Chondrocyte (in vitro differentiated cells): ENCODE measurements at regions not wholly inside any gene's neighbourhood (a gene's known extent, or its start where the extent isn't known, plus 50 kb on each side); places are given as distances from the start of the nearest gene placed in this dataset.

ENCODE experiments used
- DNase-seq: peaks from one replicate; pipeline ENCODE4 v3.0.0; 2021; ENCODE audit warnings: mixed read lengths, low spot score
- H3K27ac Mint-ChIP-seq: one replicate; pipeline ENCODE4 v1.8.0; 2021; ENCODE audit warnings: mild to moderate bottlenecking, moderate library complexity, mixed read lengths; ENCODE audit not compliant: unreplicated experiment
- H3K27me3 Mint-ChIP-seq: 2 replicates; pipeline ENCODE4 v1.8.0; 2021; ENCODE audit warnings: low read depth, mixed read lengths
- H3K36me3 Mint-ChIP-seq: 2 replicates; pipeline ENCODE4 v1.8.0; 2021; ENCODE audit warnings: low read depth, mixed read lengths
- H3K4me1 Mint-ChIP-seq: 2 replicates; pipeline ENCODE4 v1.8.0; 2021; ENCODE audit warnings: low read depth, mild to moderate bottlenecking, mixed read lengths
- H3K4me3 Mint-ChIP-seq: one replicate; pipeline ENCODE4 v1.8.0; 2021; ENCODE audit warnings: mild to moderate bottlenecking, moderate library complexity, mixed read lengths; ENCODE audit not compliant: unreplicated experiment
- H3K9me3 Mint-ChIP-seq: 2 replicates; pipeline ENCODE4 v1.8.0; 2021; ENCODE audit warnings: low read depth, mixed read lengths
- TF ChIP-seq, protein P1 (sequence below): fragments of 200-600 bp; sonication (generic); IDR thresholded peaks from 2 replicates; pipeline ENCODE4 v1.5.0; 2021; ENCODE audit warnings: antibody characterized with exemption, mild to moderate bottlenecking, moderate library complexity

DNA sequence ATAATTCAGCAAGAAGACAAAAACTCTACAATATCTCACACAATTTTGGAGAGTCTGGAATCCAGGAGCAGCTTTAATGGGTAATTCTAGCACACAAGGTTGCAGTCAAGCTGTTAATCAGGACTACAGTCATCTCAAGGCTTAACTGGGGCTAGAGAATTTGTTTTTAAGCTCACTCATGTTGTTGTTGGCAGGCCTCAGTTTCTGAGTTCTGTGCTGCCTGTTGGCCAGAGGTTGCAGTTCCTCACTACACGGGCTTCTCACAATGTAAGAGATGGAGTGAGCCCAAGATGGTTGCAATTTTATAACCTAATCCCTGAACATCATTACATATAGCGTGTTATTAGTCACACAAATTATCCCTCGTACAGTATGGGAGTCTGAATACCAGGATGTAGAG lies 50.6 kb upstream of the TMEFF2 start:
- peaks cover 5% of the 10 kb centered on the region for H3K4me1 Mint-ChIP-seq
- H3K36me3 Mint-ChIP-seq = no peaks in the 10 kb centered on the region
- TF ChIP-seq, protein P1, sequence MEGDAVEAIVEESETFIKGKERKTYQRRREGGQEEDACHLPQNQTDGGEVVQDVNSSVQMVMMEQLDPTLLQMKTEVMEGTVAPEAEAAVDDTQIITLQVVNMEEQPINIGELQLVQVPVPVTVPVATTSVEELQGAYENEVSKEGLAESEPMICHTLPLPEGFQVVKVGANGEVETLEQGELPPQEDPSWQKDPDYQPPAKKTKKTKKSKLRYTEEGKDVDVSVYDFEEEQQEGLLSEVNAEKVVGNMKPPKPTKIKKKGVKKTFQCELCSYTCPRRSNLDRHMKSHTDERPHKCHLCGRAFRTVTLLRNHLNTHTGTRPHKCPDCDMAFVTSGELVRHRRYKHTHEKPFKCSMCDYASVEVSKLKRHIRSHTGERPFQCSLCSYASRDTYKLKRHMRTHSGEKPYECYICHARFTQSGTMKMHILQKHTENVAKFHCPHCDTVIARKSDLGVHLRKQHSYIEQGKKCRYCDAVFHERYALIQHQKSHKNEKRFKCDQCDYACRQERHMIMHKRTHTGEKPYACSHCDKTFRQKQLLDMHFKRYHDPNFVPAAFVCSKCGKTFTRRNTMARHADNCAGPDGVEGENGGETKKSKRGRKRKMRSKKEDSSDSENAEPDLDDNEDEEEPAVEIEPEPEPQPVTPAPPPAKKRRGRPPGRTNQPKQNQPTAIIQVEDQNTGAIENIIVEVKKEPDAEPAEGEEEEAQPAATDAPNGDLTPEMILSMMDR = no peak
- no peaks in the 10 kb centered on the region for H3K27me3 Mint-ChIP-seq
- H3K4me3 Mint-ChIP-seq = no peak overlapping the region
- peaks cover 4% of the 10 kb centered on the region for H3K9me3 Mint-ChIP-seq
- DNase-seq = no peak
- H3K27ac Mint-ChIP-seq = no peak overlapping the region
